Fibroblast of lung (primary cell): ENCODE measurements at regions not wholly inside any gene's neighbourhood (a gene's known extent, or its start where the extent isn't known, plus 50 kb on each side); places are given as distances from the start of the nearest gene placed in this dataset.

ENCODE experiments used
- DNase-seq, 2 donors: peaks; one replicate each; pipeline versions ENCODE4 v3.0.0 to v3.0.0-alpha.2; 2010; ENCODE audit warnings: low read depth in 2 of 2
- H2AFZ ChIP-seq: 2 replicates; pipeline ENCODE4 v1.5.1; 2012; ENCODE audit warnings: low read length, control low read depth, inconsistent platforms
- H3K27ac ChIP-seq: 2 replicates; pipeline ENCODE4 v1.5.1; 2011; ENCODE audit warnings: low read length, control low read depth; ENCODE audit not compliant: insufficient read depth
- H3K27me3 ChIP-seq: 2 replicates; pipeline ENCODE4 v1.5.1; 2011; ENCODE audit warnings: mild to moderate bottlenecking, low read length; ENCODE audit not compliant: control insufficient read depth, insufficient read depth
- H3K36me3 ChIP-seq: 2 replicates; pipeline ENCODE4 v1.5.1; 2011; ENCODE audit warnings: low read length; ENCODE audit not compliant: control insufficient read depth, insufficient read depth
- H3K4me1 ChIP-seq: 2 replicates; pipeline ENCODE4 v1.5.1; 2011; ENCODE audit warnings: low read length; ENCODE audit not compliant: control insufficient read depth, insufficient read depth; ENCODE audit errors: extremely low read depth
- H3K4me2 ChIP-seq: 2 replicates; pipeline ENCODE4 v1.5.1; 2011; ENCODE audit warnings: low read length, control low read depth; ENCODE audit not compliant: insufficient read depth; ENCODE audit errors: extremely low read depth
- H3K4me3 ChIP-seq, 4 experiments: fragments of 200-600 bp in 1 of 4; sonication (generic) in 1 of 4; replicated peaks in 1 of 4; 2 replicates each; pipeline ENCODE4 v1.5.1; 2011 to 2016; ENCODE audit warnings: low read length in 4 of 4, low read depth in 3 of 4, mild to moderate bottlenecking in 3 of 4, control low read depth in 2 of 4, inconsistent platforms in 1 of 4, mixed read lengths in 1 of 4; ENCODE audit not compliant: insufficient read depth in 1 of 4; ENCODE audit errors: control extremely low read depth in 1 of 4
- H3K79me2 ChIP-seq: 2 replicates; pipeline ENCODE4 v1.5.1; 2012; ENCODE audit warnings: mild to moderate bottlenecking, low read length, inconsistent platforms; ENCODE audit not compliant: control insufficient read depth, insufficient read depth
- H3K9ac ChIP-seq: 2 replicates; pipeline ENCODE4 v1.5.1; 2011; ENCODE audit warnings: mild to moderate bottlenecking, low read length, control low read depth; ENCODE audit not compliant: insufficient read depth
- H3K9me3 ChIP-seq: 2 replicates; pipeline ENCODE4 v1.5.1; 2012; ENCODE audit warnings: low read depth, low read length; ENCODE audit not compliant: control insufficient read depth, insufficient read depth
- H4K20me1 ChIP-seq: 2 replicates; pipeline ENCODE4 v1.5.1; 2011; ENCODE audit warnings: low read length; ENCODE audit not compliant: control insufficient read depth, insufficient read depth; ENCODE audit errors: extremely low read depth
- CTCF ChIP-seq, 2 donors: IDR thresholded peaks in 1 of 2; conservative IDR thresholded peaks in 1 of 2; 1 replicate in 1 of 2; 2 replicates in 1 of 2; pipeline ENCODE4 v1.5.1; 2011 to 2012; ENCODE audit warnings: low read length in 2 of 2, control low read depth in 1 of 2, inconsistent platforms in 1 of 2, low read depth in 1 of 2, mild to moderate bottlenecking in 1 of 2
- EZH2 ChIP-seq: IDR thresholded peaks from 2 replicates; pipeline ENCODE4 v1.5.1; 2012; ENCODE audit warnings: low read length, control low read depth, mild to moderate bottlenecking; ENCODE audit errors: missing control alignments

- Histone ChIP-seq H3K9ac (no peak overlapping the region), H3K36me3 (no peaks in the 10 kb centered on the region), H2AFZ (no peak overlapping the region), H4K20me1 (no peaks in the 10 kb centered on the region), H3K79me2 (no peaks in the 10 kb centered on the region), H3K4me3 (no peak overlapping the region), H3K4me2 (no peak overlapping the region), H3K9me3 (no peaks in the 10 kb centered on the region), H3K27ac (no peak overlapping the region), H3K4me1 (no peaks in the 10 kb centered on the region), H3K27me3 (no peaks in the 10 kb centered on the region)
- TF ChIP-seq CTCF (conservative IDR thresholded peaks at IDR 0.05 in 1 of 2, IDR thresholded peaks at IDR 0.05 in 1 of 2; ENCODE audit: low read depth in 1 of 2, low read length in 2 of 2) = no peak
- no peak for DNase-seq
Measured at GRCh38 chr10:131537281-131537680, 225.8 kb upstream of the TCERG1L start.

- Histone ChIP-seq H3K27me3 (no peaks in the 10 kb centered on the region), H3K27ac (no peak overlapping the region), H3K79me2 (no peaks in the 10 kb centered on the region), H3K4me1 (no peaks in the 10 kb centered on the region), H3K9ac (no peak overlapping the region), H4K20me1 (no peaks in the 10 kb centered on the region), H2AFZ (no peak overlapping the region), H3K4me3 (no peak overlapping the region), H3K36me3 (no peaks in the 10 kb centered on the region), H3K4me2 (no peak overlapping the region), H3K9me3 (no peaks in the 10 kb centered on the region)
- TF ChIP-seq EZH2 (no peak), CTCF (conservative IDR thresholded peaks at IDR 0.05 in 1 of 2, IDR thresholded peaks at IDR 0.05 in 1 of 2; ENCODE audit: low read depth in 1 of 2, low read length in 2 of 2) (no peak)
- no peak for DNase-seq
Measured at GRCh38 chr10:131544495-131544894, 233.0 kb upstream of the TCERG1L start.

- Histone ChIP-seq H3K27ac (no peak overlapping the region), H2AFZ (no peak overlapping the region), H3K79me2 (no peaks in the 10 kb centered on the region), H3K4me1 (no peaks in the 10 kb centered on the region), H3K9me3 (no peaks in the 10 kb centered on the region), H4K20me1 (no peaks in the 10 kb centered on the region), H3K9ac (no peak overlapping the region), H3K27me3 (no peaks in the 10 kb centered on the region), H3K4me3 (no peak overlapping the region), H3K4me2 (no peak overlapping the region), H3K36me3 (no peaks in the 10 kb centered on the region)
- no peak for DNase-seq
- TF ChIP-seq EZH2 = no peak
- no peak for TF ChIP-seq CTCF (conservative IDR thresholded peaks at IDR 0.05 in 1 of 2, IDR thresholded peaks at IDR 0.05 in 1 of 2; ENCODE audit: low read depth in 1 of 2, low read length in 2 of 2)
Measured at GRCh38 chr10:131546086-131546810, 234.7 kb upstream of the TCERG1L start.
